RPMI8226 (cell line): ENCODE measurements at regions not wholly inside any gene's neighbourhood (a gene's known extent, or its start where the extent isn't known, plus 50 kb on each side); places are given as distances from the start of the nearest gene placed in this dataset.

Experiments used
- DNase-seq: peaks from one replicate; pipeline ENCODE4 v3.0.0-alpha.2; 2015

- DNase-seq, result no peak
These were observed 173.6 kb downstream of the ARHGAP12 start for GRCh38 chr10:31754803-31755624.

GRCh38 chr10:31753681-31754080 is 174.9 kb downstream of the ARHGAP12 start:
- DNase-seq, result no peak

- no peak for DNase-seq
These were observed 176.5 kb downstream of the ARHGAP12 start for GRCh38 chr10:31752170-31752569.

GRCh38 chr10:31751738-31752080 is 176.9 kb downstream of the ARHGAP12 start:
- DNase-seq, result no peak

GRCh38 chr10:31751051-31751737 is 177.4 kb downstream of the ARHGAP12 start:
- no peak for DNase-seq

GRCh38 chr10:31749981-31750840 is 178.4 kb downstream of the ARHGAP12 start:
- DNase-seq, result peak; percentile 45

- DNase-seq, result no peak
These were observed 179.3 kb downstream of the ARHGAP12 start for GRCh38 chr10:31749301-31749700.

GRCh38 chr10:31745612-31746376 is 182.8 kb downstream of the ARHGAP12 start:
- DNase-seq, result no peak

GRCh38 chr10:31744025-31744424 is 184.6 kb downstream of the ARHGAP12 start:
- DNase-seq, result no peak

GRCh38 chr10:31742255-31742654 is 186.4 kb downstream of the ARHGAP12 start:
- DNase-seq, result no peak

GRCh38 chr10:31741473-31741872 is 187.2 kb downstream of the ARHGAP12 start:
- no peak for DNase-seq

GRCh38 chr10:31739711-31740110 is 188.9 kb downstream of the ARHGAP12 start:
- DNase-seq, result no peak

GRCh38 chr10:31739146-31739545 is 189.5 kb downstream of the ARHGAP12 start:
- no peak for DNase-seq

GRCh38 chr10:31731711-31732110 is 196.9 kb downstream of the ARHGAP12 start:
- DNase-seq, result no peak

- DNase-seq, result no peak
These were observed 197.9 kb downstream of the ARHGAP12 start for GRCh38 chr10:31730776-31731175.

GRCh38 chr10:31728698-31729224 is 199.9 kb downstream of the ARHGAP12 start:
- no peak for DNase-seq

- no peak for DNase-seq
These were observed 203.2 kb downstream of the ARHGAP12 start for GRCh38 chr10:31725436-31725835.

- no peak for DNase-seq
These were observed 204.3 kb downstream of the ARHGAP12 start for GRCh38 chr10:31724296-31724695.

- DNase-seq, result no peak
These were observed 205.4 kb downstream of the ARHGAP12 start for GRCh38 chr10:31723106-31723750.

- no peak for DNase-seq
These were observed 207.5 kb downstream of the ARHGAP12 start for GRCh38 chr10:31721096-31721495.

- DNase-seq, result no peak
These were observed 208.1 kb downstream of the ARHGAP12 start for GRCh38 chr10:31720546-31720945.

GRCh38 chr10:31709476-31709875 is 219.2 kb downstream of the ARHGAP12 start:
- no peak for DNase-seq
